Chondrocyte (in vitro differentiated cells): ENCODE measurements at regions not wholly inside any gene's neighbourhood (a gene's known extent, or its start where the extent isn't known, plus 50 kb on each side); places are given as distances from the start of the nearest gene placed in this dataset.
A peak's percentile ranks its signal among the peaks of the same experiment; 100 is the strongest.

ENCODE experiments used
- DNase-seq: peaks from one replicate; pipeline ENCODE4 v3.0.0; 2021; ENCODE audit warnings: mixed read lengths, low spot score
- H3K27ac Mint-ChIP-seq: one replicate; pipeline ENCODE4 v1.8.0; 2021; ENCODE audit warnings: mild to moderate bottlenecking, moderate library complexity, mixed read lengths; ENCODE audit not compliant: unreplicated experiment
- H3K27me3 Mint-ChIP-seq: 2 replicates; pipeline ENCODE4 v1.8.0; 2021; ENCODE audit warnings: low read depth, mixed read lengths
- H3K36me3 Mint-ChIP-seq: 2 replicates; pipeline ENCODE4 v1.8.0; 2021; ENCODE audit warnings: low read depth, mixed read lengths
- H3K4me1 Mint-ChIP-seq: 2 replicates; pipeline ENCODE4 v1.8.0; 2021; ENCODE audit warnings: low read depth, mild to moderate bottlenecking, mixed read lengths
- H3K4me3 Mint-ChIP-seq: one replicate; pipeline ENCODE4 v1.8.0; 2021; ENCODE audit warnings: mild to moderate bottlenecking, moderate library complexity, mixed read lengths; ENCODE audit not compliant: unreplicated experiment
- H3K9me3 Mint-ChIP-seq: 2 replicates; pipeline ENCODE4 v1.8.0; 2021; ENCODE audit warnings: low read depth, mixed read lengths
- TF ChIP-seq, protein P1 (sequence below): fragments of 200-600 bp; sonication (generic); IDR thresholded peaks from 2 replicates; pipeline ENCODE4 v1.5.0; 2021; ENCODE audit warnings: antibody characterized with exemption, mild to moderate bottlenecking, moderate library complexity

- peaks cover 12% of the 10 kb centered on the region for H3K9me3 Mint-ChIP-seq
- no peaks in the 10 kb centered on the region for H3K4me1 Mint-ChIP-seq
- no peak for DNase-seq
- H3K4me3 Mint-ChIP-seq, result no peak overlapping the region
- TF ChIP-seq, protein P1, sequence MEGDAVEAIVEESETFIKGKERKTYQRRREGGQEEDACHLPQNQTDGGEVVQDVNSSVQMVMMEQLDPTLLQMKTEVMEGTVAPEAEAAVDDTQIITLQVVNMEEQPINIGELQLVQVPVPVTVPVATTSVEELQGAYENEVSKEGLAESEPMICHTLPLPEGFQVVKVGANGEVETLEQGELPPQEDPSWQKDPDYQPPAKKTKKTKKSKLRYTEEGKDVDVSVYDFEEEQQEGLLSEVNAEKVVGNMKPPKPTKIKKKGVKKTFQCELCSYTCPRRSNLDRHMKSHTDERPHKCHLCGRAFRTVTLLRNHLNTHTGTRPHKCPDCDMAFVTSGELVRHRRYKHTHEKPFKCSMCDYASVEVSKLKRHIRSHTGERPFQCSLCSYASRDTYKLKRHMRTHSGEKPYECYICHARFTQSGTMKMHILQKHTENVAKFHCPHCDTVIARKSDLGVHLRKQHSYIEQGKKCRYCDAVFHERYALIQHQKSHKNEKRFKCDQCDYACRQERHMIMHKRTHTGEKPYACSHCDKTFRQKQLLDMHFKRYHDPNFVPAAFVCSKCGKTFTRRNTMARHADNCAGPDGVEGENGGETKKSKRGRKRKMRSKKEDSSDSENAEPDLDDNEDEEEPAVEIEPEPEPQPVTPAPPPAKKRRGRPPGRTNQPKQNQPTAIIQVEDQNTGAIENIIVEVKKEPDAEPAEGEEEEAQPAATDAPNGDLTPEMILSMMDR, result no peak
- no peak overlapping the region for H3K27ac Mint-ChIP-seq
- H3K36me3 Mint-ChIP-seq, result peaks cover 3% of the 10 kb centered on the region
- no peaks in the 10 kb centered on the region for H3K27me3 Mint-ChIP-seq
These were observed 236.2 kb downstream of the TBX18 start for GRCh38 chr6:84528201-84528600.

DNA sequence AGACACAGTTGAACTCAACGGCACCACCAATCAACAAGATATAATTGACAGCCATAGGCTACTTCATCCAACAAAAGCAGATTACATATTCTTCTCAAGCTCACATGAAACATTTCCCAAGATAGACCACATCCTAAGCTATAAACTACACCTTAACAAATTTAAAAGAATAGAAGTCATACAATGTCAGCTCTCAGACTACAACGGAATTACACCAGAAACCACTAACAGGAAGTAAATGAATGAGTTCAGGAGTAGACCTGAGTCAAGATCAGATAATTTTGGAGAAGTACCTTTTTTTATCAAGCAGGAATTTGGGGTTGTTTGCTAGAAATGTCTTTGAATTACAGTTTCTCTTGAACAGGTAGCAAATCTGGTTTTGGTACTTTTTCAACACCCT lies 237.8 kb downstream of the TBX18 start:
- Mint-ChIP-seq H3K27me3 (no peaks in the 10 kb centered on the region), H3K4me3 (no peak overlapping the region), H3K36me3 (peaks cover 3% of the 10 kb centered on the region), H3K9me3 (peaks cover 3% of the 10 kb centered on the region), H3K4me1 (peaks cover 11% of the 10 kb centered on the region), H3K27ac (no peak overlapping the region)
- TF ChIP-seq, protein P1, result no peak
- DNase-seq, result no peak

- no peak overlapping the region for H3K27ac Mint-ChIP-seq
- H3K9me3 Mint-ChIP-seq, result no peaks in the 10 kb centered on the region
- no peaks in the 10 kb centered on the region for H3K27me3 Mint-ChIP-seq
- TF ChIP-seq, protein P1, result no peak
- H3K4me3 Mint-ChIP-seq, result no peak overlapping the region
- H3K4me1 Mint-ChIP-seq, result peaks cover 18% of the 10 kb centered on the region
- peaks cover 1% of the 10 kb centered on the region for H3K36me3 Mint-ChIP-seq
- DNase-seq, result no peak
These were observed 238.5 kb downstream of the TBX18 start for GRCh38 chr6:84525907-84526306.

DNA sequence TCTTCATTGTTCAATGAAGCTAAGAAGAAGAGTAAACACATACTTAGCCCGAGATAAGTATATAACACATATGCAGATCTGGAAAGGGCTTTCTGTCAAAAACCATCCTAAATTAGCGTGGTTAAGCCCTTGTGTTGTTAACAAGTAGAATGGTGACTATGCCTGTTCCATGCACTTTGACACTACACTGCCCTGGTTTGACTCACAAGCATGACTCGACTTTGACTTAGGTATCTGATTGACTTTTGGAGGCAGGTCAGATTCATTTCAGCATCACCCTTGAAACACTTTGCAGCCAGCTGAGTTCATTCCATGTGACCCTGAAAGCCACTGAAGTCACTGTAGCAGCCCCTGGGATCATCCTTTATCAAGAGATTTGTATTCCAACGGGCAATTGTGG lies 239.8 kb downstream of the TBX18 start:
- Mint-ChIP-seq H3K4me3 (no peak overlapping the region), H3K4me1 (peaks cover 25% of the 10 kb centered on the region), H3K36me3 (peaks cover 1% of the 10 kb centered on the region), H3K27me3 (no peaks in the 10 kb centered on the region), H3K9me3 (no peaks in the 10 kb centered on the region), H3K27ac (no peak overlapping the region)
- DNase-seq, result no peak
- TF ChIP-seq, protein P1, result no peak

GRCh38 chr6:84522135-84522549 lies 242.3 kb downstream of the TBX18 start:
- Mint-ChIP-seq H3K9me3 (no peaks in the 10 kb centered on the region), H3K27me3 (no peaks in the 10 kb centered on the region), H3K27ac (peak overlapping the region; percentile 64), H3K4me1 (peaks cover 34% of the 10 kb centered on the region), H3K36me3 (peaks cover 1% of the 10 kb centered on the region), H3K4me3 (no peak overlapping the region)
- DNase-seq, result no peak
- TF ChIP-seq, protein P1, result no peak
